ENCODE measurements at regions not wholly inside any gene's neighbourhood (a gene's known extent, or its start where the extent isn't known, plus 50 kb on each side); places are given as distances from the start of the nearest gene placed in this dataset.

- no peak for TF ChIP-seq CTCF (IDR thresholded peaks at IDR 0.05; ENCODE audit: low read depth, low read length, poor library complexity, severe bottlenecking)
- TF ChIP-seq EZH2phosphoT487 (IDR thresholded peaks at IDR 0.05; ENCODE audit: borderline replicate concordance, low read length): no peak
- H3K9me3 ChIP-seq (ENCODE audit: control insufficient read depth, insufficient read depth, low read length): no peaks in the 10 kb centered on the region
Observed at GRCh38 chr9:80615964-80616363, 1044.2 kb downstream of the TLE4 start.

GRCh38 chr9:80605793-80606192, 1034.0 kb downstream of the TLE4 start:
- no peak overlapping the region for H3K4me3 ChIP-seq (ENCODE audit: low read length)
- no peaks in the 10 kb centered on the region for H4K20me1 ChIP-seq (ENCODE audit: control insufficient read depth, insufficient read depth, low read depth, low read length)
- no peaks in the 10 kb centered on the region for H3K4me1 ChIP-seq (ENCODE audit: control insufficient read depth, low read length)
- TF ChIP-seq CTCF (IDR thresholded peaks at IDR 0.05; ENCODE audit: low read depth, low read length, poor library complexity, severe bottlenecking) (no peak), EZH2phosphoT487 (IDR thresholded peaks at IDR 0.05; ENCODE audit: borderline replicate concordance, low read length) (no peak)
- H3K27me3 ChIP-seq (ENCODE audit: control insufficient read depth, low read length): no peaks in the 10 kb centered on the region
- H3K36me3 ChIP-seq (ENCODE audit: control insufficient read depth, low read length): no peaks in the 10 kb centered on the region
- H3K4me2 ChIP-seq (ENCODE audit: low read length): no peak overlapping the region
- H3K9me2 ChIP-seq (replicated peaks; ENCODE audit: control insufficient read depth, low read length): no peaks in the 10 kb centered on the region
- no peaks in the 10 kb centered on the region for H3K9me3 ChIP-seq (ENCODE audit: control insufficient read depth, insufficient read depth, low read length)
- no peak overlapping the region for H3K27ac ChIP-seq (ENCODE audit: low read depth, low read length)
- H3F3A ChIP-seq (ENCODE audit: control insufficient read depth, insufficient read depth): no peaks in the 10 kb centered on the region
- H3K79me2 ChIP-seq (ENCODE audit: control insufficient read depth, low read length): no peaks in the 10 kb centered on the region

More at GRCh38 chr9:80615964-80616363, 1044.2 kb downstream of the TLE4 start:
- H3K79me2 ChIP-seq (ENCODE audit: control insufficient read depth, low read length): no peaks in the 10 kb centered on the region
- no peak overlapping the region for H3K4me3 ChIP-seq (ENCODE audit: low read length)
- no peaks in the 10 kb centered on the region for H4K20me1 ChIP-seq (ENCODE audit: control insufficient read depth, insufficient read depth, low read depth, low read length)
- H3F3A ChIP-seq (ENCODE audit: control insufficient read depth, insufficient read depth): no peaks in the 10 kb centered on the region
- no peaks in the 10 kb centered on the region for H3K27me3 ChIP-seq (ENCODE audit: control insufficient read depth, low read length)
- no peaks in the 10 kb centered on the region for H3K36me3 ChIP-seq (ENCODE audit: control insufficient read depth, low read length)
- no peaks in the 10 kb centered on the region for H3K9me2 ChIP-seq (replicated peaks; ENCODE audit: control insufficient read depth, low read length)
- no peak overlapping the region for H3K4me2 ChIP-seq (ENCODE audit: low read length)
- no peaks in the 10 kb centered on the region for H3K4me1 ChIP-seq (ENCODE audit: control insufficient read depth, low read length)
- no peak overlapping the region for H3K27ac ChIP-seq (ENCODE audit: low read depth, low read length)

- Histone ChIP-seq H3K4me1 (ENCODE audit: control insufficient read depth, low read length) (no peaks in the 10 kb centered on the region), H3K27me3 (ENCODE audit: control insufficient read depth, low read length) (no peaks in the 10 kb centered on the region), H3K79me2 (ENCODE audit: control insufficient read depth, low read length) (no peaks in the 10 kb centered on the region), H3K9me3 (ENCODE audit: control insufficient read depth, insufficient read depth, low read length) (no peaks in the 10 kb centered on the region), H3K4me2 (ENCODE audit: low read length) (no peak overlapping the region), H3K27ac (ENCODE audit: low read depth, low read length) (no peak overlapping the region), H3K4me3 (ENCODE audit: low read length) (no peak overlapping the region), H3K36me3 (ENCODE audit: control insufficient read depth, low read length) (no peaks in the 10 kb centered on the region), H3K9me2 (replicated peaks; ENCODE audit: control insufficient read depth, low read length) (no peaks in the 10 kb centered on the region), H4K20me1 (ENCODE audit: control insufficient read depth, insufficient read depth, low read depth, low read length) (no peaks in the 10 kb centered on the region), H3F3A (ENCODE audit: control insufficient read depth, insufficient read depth) (no peaks in the 10 kb centered on the region)
- TF ChIP-seq CTCF (IDR thresholded peaks at IDR 0.05; ENCODE audit: low read depth, low read length, poor library complexity, severe bottlenecking) (no peak), EZH2phosphoT487 (IDR thresholded peaks at IDR 0.05; ENCODE audit: borderline replicate concordance, low read length) (no peak)
Observed at GRCh38 chr9:80605129-80605528, 1033.4 kb downstream of the TLE4 start.

GRCh38 chr9:80602291-80602690, 1030.5 kb downstream of the TLE4 start:
- TF ChIP-seq EZH2phosphoT487 (IDR thresholded peaks at IDR 0.05; ENCODE audit: borderline replicate concordance, low read length): no peak
- no peak for TF ChIP-seq CTCF (IDR thresholded peaks at IDR 0.05; ENCODE audit: low read depth, low read length, poor library complexity, severe bottlenecking)
- Histone ChIP-seq H3K4me3 (ENCODE audit: low read length) (no peak overlapping the region), H3K36me3 (ENCODE audit: control insufficient read depth, low read length) (no peaks in the 10 kb centered on the region), H3K27me3 (ENCODE audit: control insufficient read depth, low read length) (no peaks in the 10 kb centered on the region), H4K20me1 (ENCODE audit: control insufficient read depth, insufficient read depth, low read depth, low read length) (no peaks in the 10 kb centered on the region), H3F3A (ENCODE audit: control insufficient read depth, insufficient read depth) (no peaks in the 10 kb centered on the region), H3K4me2 (ENCODE audit: low read length) (no peak overlapping the region), H3K79me2 (ENCODE audit: control insufficient read depth, low read length) (no peaks in the 10 kb centered on the region), H3K4me1 (ENCODE audit: control insufficient read depth, low read length) (no peaks in the 10 kb centered on the region), H3K27ac (ENCODE audit: low read depth, low read length) (no peak overlapping the region), H3K9me3 (ENCODE audit: control insufficient read depth, insufficient read depth, low read length) (no peaks in the 10 kb centered on the region), H3K9me2 (replicated peaks; ENCODE audit: control insufficient read depth, low read length) (no peaks in the 10 kb centered on the region)
